PC-3 (cell line): ENCODE measurements at regions not wholly inside any gene's neighbourhood (a gene's known extent, or its start where the extent isn't known, plus 50 kb on each side); places are given as distances from the start of the nearest gene placed in this dataset.

ENCODE experiments used
- ATAC-seq: fragments of 200-7000 bp; cut with Tn5 transposase; 2 replicates; pipeline ENCODE4 v1.9.1; 2020; ENCODE audit warnings: mild to moderate bottlenecking, moderate library complexity
- BruUV-seq: library from RNA; stranded (reverse); fragments of 400-500 nt; replicated peaks from 2 replicates; lab custom pipeline; 2021; lab: Mats Ljungman, UMichigan
- CTCF ChIA-PET: fragments of 300-600 bp; sonication (Branson Sonifier 250); formaldehyde crosslinking; loops from one replicate; lab custom pipeline; 2022; ENCODE audit warnings: antibody characterized with exemption; lab: Charles Lee
- POLR2A ChIA-PET: fragments of 300-600 bp; sonication (Branson Sonifier 250); formaldehyde crosslinking; loops from one replicate; lab custom pipeline; 2022; ENCODE audit warnings: antibody characterized with exemption; ENCODE audit not compliant: unreplicated experiment; lab: Charles Lee
- DNase-seq: peaks from one replicate; pipeline ENCODE4 v3.0.0-alpha.2; 2015
- H2AFZ ChIP-seq: fragments of 300-600 bp; sonication (generic); 2 replicates; pipeline ENCODE4 v1.6.0; 2016; ENCODE audit warnings: antibody characterized with exemption, low read length
- H3F3A ChIP-seq: fragments of 300-600 bp; sonication (generic); one replicate; pipeline ENCODE4 v1.6.0; 2017; ENCODE audit warnings: antibody characterized with exemption, low read length, control low read depth, mild to moderate bottlenecking; ENCODE audit not compliant: unreplicated experiment
- H3K27ac ChIP-seq: fragments of 300-600 bp; sonication (generic); 2 replicates; pipeline ENCODE4 v1.5.1; 2016; ENCODE audit warnings: mild to moderate bottlenecking, low read length
- H3K27me3 ChIP-seq: fragments of 300-600 bp; sonication (generic); 2 replicates; pipeline ENCODE4 v1.6.1; 2016; ENCODE audit warnings: low read length, mixed read lengths
- H3K36me3 ChIP-seq: fragments of 300-600 bp; sonication (generic); 2 replicates; pipeline ENCODE4 v1.6.1; 2016; ENCODE audit warnings: low read depth, mixed run types, low read length, mixed read lengths
- H3K4me1 ChIP-seq: fragments of 300-600 bp; sonication (generic); 2 replicates; pipeline ENCODE4 v1.5.1; 2016; ENCODE audit warnings: low read length; ENCODE audit not compliant: insufficient read depth
- H3K4me2 ChIP-seq: fragments of 300-600 bp; sonication (generic); 2 replicates; pipeline ENCODE4 v1.6.0; 2016; ENCODE audit warnings: low read length
- H3K4me3 ChIP-seq: fragments of 300-600 bp; sonication (generic); 2 replicates; pipeline ENCODE4 v1.5.1; 2016; ENCODE audit warnings: mild to moderate bottlenecking, low read length, mixed read lengths
- H3K79me2 ChIP-seq: fragments of 300-600 bp; sonication (generic); 2 replicates; pipeline ENCODE4 v1.6.1; 2017; ENCODE audit warnings: low read length, mixed read lengths
- H3K9ac ChIP-seq: fragments of 300-600 bp; sonication (generic); 2 replicates; pipeline ENCODE4 v1.6.0; 2016; ENCODE audit warnings: mild to moderate bottlenecking, low read length
- H3K9me2 ChIP-seq: fragments of 300-600 bp; sonication (generic); replicated peaks from 2 replicates; pipeline ENCODE4 v1.6.1; 2016; ENCODE audit warnings: mixed run types, low read length, mixed read lengths
- H3K9me3 ChIP-seq: fragments of 300-600 bp; sonication (generic); 2 replicates; pipeline ENCODE4 v1.6.1; 2016; ENCODE audit warnings: low read length, mixed read lengths
- H4K20me1 ChIP-seq: fragments of 300-600 bp; sonication (generic); 2 replicates; pipeline ENCODE4 v1.6.1; 2016; ENCODE audit warnings: low read length, mixed read lengths
- CTCF ChIP-seq: fragments of 300-600 bp; sonication (generic); conservative IDR thresholded peaks from 2 replicates; pipeline ENCODE4 v1.5.1; 2017; ENCODE audit warnings: antibody characterized with exemption, low read depth, mild to moderate bottlenecking, low read length
- EZH2 ChIP-seq: fragments of 300-600 bp; sonication (generic); IDR thresholded peaks from one replicate; pipeline ENCODE4 v1.6.1; 2017; ENCODE audit warnings: antibody characterized with exemption, mild to moderate bottlenecking, low read length; ENCODE audit not compliant: unreplicated experiment
- EZH2phosphoT487 ChIP-seq: fragments of 300-600 bp; sonication (generic); IDR thresholded peaks from 2 replicates; pipeline ENCODE4 v1.6.1; 2018; ENCODE audit warnings: mild to moderate bottlenecking, antibody characterized with exemption, low read length, borderline replicate concordance
- intact Hi-C: fragments of 100-400 bp; cut with micrococcal nuclease; formaldehyde crosslinking; loops from 2 replicates; pipeline ENCODE4 v1.9.0; 2023

- Histone ChIP-seq H3K9me3 (no peaks in the 10 kb centered on the region), H3K4me2 (no peak overlapping the region), H3K79me2 (no peaks in the 10 kb centered on the region), H3K9me2 (no peaks in the 10 kb centered on the region), H3K27me3 (peaks cover 27% of the 10 kb centered on the region), H3K9ac (no peak overlapping the region), H2AFZ (no peak overlapping the region), H4K20me1 (no peaks in the 10 kb centered on the region), H3K27ac (no peak overlapping the region), H3F3A (no peaks in the 10 kb centered on the region), H3K4me1 (no peaks in the 10 kb centered on the region), H3K4me3 (no peak overlapping the region), H3K36me3 (no peaks in the 10 kb centered on the region)
- ATAC-seq: no peak
- ChIA-PET CTCF (no interaction called here), POLR2A (no interaction called here)
- intact Hi-C loops: no loop called here
- no TSS peak for BruUV-seq
- TF ChIP-seq CTCF (no peak), EZH2 (no peak), EZH2phosphoT487 (no peak)
- no peak for DNase-seq
Measured at GRCh38 chr1:18049228-18049627, 58.4 kb upstream of the IGSF21 start.

- Histone ChIP-seq H3K4me3 (no peak overlapping the region), H3K79me2 (no peaks in the 10 kb centered on the region), H3K27me3 (peaks cover 31% of the 10 kb centered on the region), H4K20me1 (no peaks in the 10 kb centered on the region), H3K4me1 (no peaks in the 10 kb centered on the region), H3K36me3 (no peaks in the 10 kb centered on the region), H3F3A (no peaks in the 10 kb centered on the region), H2AFZ (no peak overlapping the region), H3K9ac (no peak overlapping the region), H3K4me2 (no peak overlapping the region), H3K27ac (no peak overlapping the region), H3K9me2 (no peaks in the 10 kb centered on the region), H3K9me3 (no peaks in the 10 kb centered on the region)
- DNase-seq (no peak), ATAC-seq (no peak)
- CTCF ChIA-PET: no interaction called here
- intact Hi-C loops: no loop called here
- BruUV-seq: no TSS peak
- POLR2A ChIA-PET: no interaction called here
- TF ChIP-seq EZH2 (no peak), CTCF (no peak), EZH2phosphoT487 (no peak)
Measured at GRCh38 chr1:18052671-18053070, 54.9 kb upstream of the IGSF21 start.

GRCh38 chr1:18055156-18055555 lies 52.4 kb upstream of the IGSF21 start:
- no peak for ATAC-seq
- Histone ChIP-seq H3K9me3 (no peaks in the 10 kb centered on the region), H3K79me2 (no peaks in the 10 kb centered on the region), H3K9me2 (no peaks in the 10 kb centered on the region), H3K27me3 (peaks cover 52% of the 10 kb centered on the region), H3K4me3 (no peak overlapping the region), H3K4me1 (no peaks in the 10 kb centered on the region), H3K9ac (no peak overlapping the region), H3F3A (no peaks in the 10 kb centered on the region), H3K27ac (no peak overlapping the region), H2AFZ (no peak overlapping the region), H4K20me1 (no peaks in the 10 kb centered on the region), H3K36me3 (no peaks in the 10 kb centered on the region), H3K4me2 (no peak overlapping the region)
- no peak for DNase-seq
- ChIA-PET CTCF (no interaction called here), POLR2A (no interaction called here)
- BruUV-seq: no TSS peak
- intact Hi-C loops: no loop called here
- TF ChIP-seq EZH2phosphoT487 (no peak), EZH2 (no peak), CTCF (no peak)
